ENCODE measurements at regions not wholly inside any gene's neighbourhood (a gene's known extent, or its start where the extent isn't known, plus 50 kb on each side); places are given as distances from the start of the nearest gene placed in this dataset.
"Not testable (repeated sequence)": the region's sequence is repeated elsewhere in the genome, so short reads cannot be mapped to it uniquely, and the experiment has no call there.

DNA sequence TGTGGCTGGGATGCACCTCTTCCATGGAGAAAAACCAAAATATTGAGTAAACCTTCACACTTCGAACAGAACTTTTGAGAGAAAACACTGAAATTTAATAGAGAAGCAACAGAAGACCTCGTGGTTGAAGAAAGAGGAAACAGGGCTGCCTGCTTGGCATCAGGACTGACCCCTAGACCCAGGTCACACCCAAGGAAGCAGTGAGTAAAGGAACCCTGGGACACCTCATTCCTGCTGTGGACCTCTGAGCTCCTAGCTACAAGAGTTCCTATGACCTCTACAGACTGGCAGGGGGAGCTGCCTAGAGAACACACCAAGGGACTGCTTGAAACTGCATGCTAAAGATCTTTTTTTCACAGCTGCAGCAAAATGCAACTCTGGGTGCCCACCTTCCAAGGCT, 67.8 kb downstream of the FASLG start:
- Histone ChIP-seq H2AFZ (replicated peaks) (no peak overlapping the region), H3K9me3 (ENCODE audit: low read depth) (peaks cover 10% of the 10 kb centered on the region), H3F3A (ENCODE audit: low read depth) (no peaks in the 10 kb centered on the region), H3K27me3 (no peaks in the 10 kb centered on the region), H3K79me2 (ENCODE audit: low read depth) (no peaks in the 10 kb centered on the region), H3K9ac (no peak overlapping the region), H3K4me2 (no peak overlapping the region), H4K20me1 (ENCODE audit: low read depth) (no peaks in the 10 kb centered on the region), H3K36me3 (no peaks in the 10 kb centered on the region), H3K27ac (no peak overlapping the region), H3K4me1 (no peaks in the 10 kb centered on the region), H3K4me3 (no peak overlapping the region)
- H3K9me3 Mint-ChIP-seq: peaks cover 9% of the 10 kb centered on the region
- no peaks in the 10 kb centered on the region for H3K36me3 Mint-ChIP-seq
- no peak overlapping the region for H3K27ac Mint-ChIP-seq
- no peaks in the 10 kb centered on the region for H3K4me1 Mint-ChIP-seq
- no peak overlapping the region for H3K4me3 Mint-ChIP-seq
- TF ChIP-seq EZH2phosphoT487 (IDR thresholded peaks at IDR 0.05) (no peak), EZH2 (IDR thresholded peaks at IDR 0.05) (no peak)
- TF ChIP-seq, protein P1, sequence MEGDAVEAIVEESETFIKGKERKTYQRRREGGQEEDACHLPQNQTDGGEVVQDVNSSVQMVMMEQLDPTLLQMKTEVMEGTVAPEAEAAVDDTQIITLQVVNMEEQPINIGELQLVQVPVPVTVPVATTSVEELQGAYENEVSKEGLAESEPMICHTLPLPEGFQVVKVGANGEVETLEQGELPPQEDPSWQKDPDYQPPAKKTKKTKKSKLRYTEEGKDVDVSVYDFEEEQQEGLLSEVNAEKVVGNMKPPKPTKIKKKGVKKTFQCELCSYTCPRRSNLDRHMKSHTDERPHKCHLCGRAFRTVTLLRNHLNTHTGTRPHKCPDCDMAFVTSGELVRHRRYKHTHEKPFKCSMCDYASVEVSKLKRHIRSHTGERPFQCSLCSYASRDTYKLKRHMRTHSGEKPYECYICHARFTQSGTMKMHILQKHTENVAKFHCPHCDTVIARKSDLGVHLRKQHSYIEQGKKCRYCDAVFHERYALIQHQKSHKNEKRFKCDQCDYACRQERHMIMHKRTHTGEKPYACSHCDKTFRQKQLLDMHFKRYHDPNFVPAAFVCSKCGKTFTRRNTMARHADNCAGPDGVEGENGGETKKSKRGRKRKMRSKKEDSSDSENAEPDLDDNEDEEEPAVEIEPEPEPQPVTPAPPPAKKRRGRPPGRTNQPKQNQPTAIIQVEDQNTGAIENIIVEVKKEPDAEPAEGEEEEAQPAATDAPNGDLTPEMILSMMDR (IDR thresholded peaks at IDR 0.05): no peak
- no peaks in the 10 kb centered on the region for H3K27me3 Mint-ChIP-seq (ENCODE audit: insufficient read depth, low read depth)
- DNase-seq (ENCODE audit: low spot score): no peak

DNA sequence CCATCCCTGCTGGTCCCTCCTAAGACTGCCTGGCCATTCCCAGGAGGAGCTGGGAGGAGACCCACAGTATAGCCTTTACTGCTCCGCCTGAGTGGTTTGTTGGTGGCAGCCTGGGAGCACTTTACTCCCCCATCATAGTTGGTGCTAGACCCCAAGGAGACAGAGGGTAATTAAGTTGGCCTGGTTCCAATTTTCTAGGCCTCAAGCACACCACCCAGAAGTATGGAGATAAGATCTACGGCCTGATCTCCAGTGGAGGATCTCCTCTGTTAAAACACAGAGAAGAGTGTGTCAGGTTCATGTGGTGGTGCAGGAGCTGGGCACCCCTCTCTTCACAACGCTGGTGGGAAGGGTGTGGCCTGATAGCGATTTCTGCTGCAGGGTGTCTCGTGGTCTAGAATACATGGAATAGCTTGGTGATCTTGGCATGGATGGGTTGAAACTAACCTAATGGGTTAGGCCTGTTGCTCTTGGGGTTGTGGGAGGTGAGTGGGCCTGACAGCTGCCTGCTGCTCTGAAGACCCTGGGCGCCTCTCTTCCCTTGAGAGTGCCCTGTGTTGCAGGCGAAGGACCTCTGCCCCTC, 68.5 kb downstream of the FASLG start:
- no peaks in the 10 kb centered on the region for H3K79me2 ChIP-seq (ENCODE audit: low read depth)
- H3K27ac ChIP-seq: no peak overlapping the region
- H3K9me3 Mint-ChIP-seq: peaks cover 9% of the 10 kb centered on the region
- H3K27me3 Mint-ChIP-seq (ENCODE audit: insufficient read depth, low read depth): no peaks in the 10 kb centered on the region
- H3K36me3 Mint-ChIP-seq: no peaks in the 10 kb centered on the region
- H3K27me3 ChIP-seq: no peaks in the 10 kb centered on the region
- H3F3A ChIP-seq (ENCODE audit: low read depth): no peaks in the 10 kb centered on the region
- H3K4me2 ChIP-seq: no peak overlapping the region
- peaks cover 10% of the 10 kb centered on the region for H3K9me3 ChIP-seq (ENCODE audit: low read depth)
- H3K9ac ChIP-seq: no peak overlapping the region
- no peak for DNase-seq (ENCODE audit: low spot score)
- H3K27ac Mint-ChIP-seq: no peak overlapping the region
- no peak overlapping the region for H3K4me3 ChIP-seq
- H3K4me1 ChIP-seq: no peaks in the 10 kb centered on the region
- H3K36me3 ChIP-seq: no peaks in the 10 kb centered on the region
- no peaks in the 10 kb centered on the region for H3K4me1 Mint-ChIP-seq
- no peaks in the 10 kb centered on the region for H4K20me1 ChIP-seq (ENCODE audit: low read depth)
- H3K4me3 Mint-ChIP-seq: no peak overlapping the region
- H2AFZ ChIP-seq (replicated peaks): no peak overlapping the region
- TF ChIP-seq EZH2phosphoT487 (IDR thresholded peaks at IDR 0.05) (no peak), EZH2 (IDR thresholded peaks at IDR 0.05) (no peak)
- TF ChIP-seq, protein P1 (IDR thresholded peaks at IDR 0.05): no peak

DNA sequence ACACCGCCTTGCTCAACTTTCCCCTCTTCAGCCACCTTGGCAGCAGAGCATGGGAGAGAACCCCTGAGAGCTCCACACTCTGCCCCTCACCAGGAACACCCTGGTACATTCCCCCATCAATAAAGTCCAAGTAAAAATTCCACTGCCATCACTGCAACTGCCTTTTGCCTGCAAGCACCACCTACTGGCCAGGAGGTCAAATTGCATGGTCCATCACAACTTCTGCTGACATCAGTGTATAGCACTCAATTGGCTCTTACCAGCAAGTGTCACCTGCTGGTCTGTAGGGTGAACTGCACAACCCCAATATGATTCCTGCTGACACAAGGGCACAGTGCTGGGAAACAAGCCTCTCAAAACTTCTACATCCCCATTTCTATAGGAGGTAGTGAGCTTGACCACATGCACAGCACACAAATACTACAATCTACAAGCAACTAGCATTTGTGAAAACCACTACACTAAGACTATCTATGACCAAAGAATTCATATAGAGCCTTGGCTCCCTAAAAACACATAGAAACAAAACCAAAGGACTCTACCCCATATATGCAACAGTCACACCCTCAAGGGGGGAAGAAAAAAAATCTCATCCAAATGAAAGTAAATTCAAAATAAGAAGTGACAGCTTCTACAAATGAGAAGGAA, 69.2 kb downstream of the FASLG start:
- H3K79me2 ChIP-seq (ENCODE audit: low read depth): no peaks in the 10 kb centered on the region
- peaks cover 10% of the 10 kb centered on the region for H3K9me3 ChIP-seq (ENCODE audit: low read depth)
- H4K20me1 ChIP-seq (ENCODE audit: low read depth): no peaks in the 10 kb centered on the region
- no peak overlapping the region for H2AFZ ChIP-seq (replicated peaks)
- no peak overlapping the region for H3K4me2 ChIP-seq
- H3K36me3 ChIP-seq: no peaks in the 10 kb centered on the region
- DNase-seq (ENCODE audit: low spot score): peak; percentile 42
- no peaks in the 10 kb centered on the region for H3K4me1 ChIP-seq
- no peak overlapping the region for H3K4me3 Mint-ChIP-seq
- H3K4me3 ChIP-seq: no peak overlapping the region
- no peak overlapping the region for H3K27ac ChIP-seq
- no peaks in the 10 kb centered on the region for H3K36me3 Mint-ChIP-seq
- TF ChIP-seq, protein P1 (IDR thresholded peaks at IDR 0.05): peak; percentile 61
- TF ChIP-seq EZH2phosphoT487 (IDR thresholded peaks at IDR 0.05) (no peak), EZH2 (IDR thresholded peaks at IDR 0.05) (no peak)
- H3K9me3 Mint-ChIP-seq: peaks cover 9% of the 10 kb centered on the region
- H3K4me1 Mint-ChIP-seq: no peaks in the 10 kb centered on the region
- no peaks in the 10 kb centered on the region for H3K27me3 ChIP-seq
- no peak overlapping the region for H3K27ac Mint-ChIP-seq
- H3F3A ChIP-seq (ENCODE audit: low read depth): no peaks in the 10 kb centered on the region
- H3K27me3 Mint-ChIP-seq (ENCODE audit: insufficient read depth, low read depth): no peaks in the 10 kb centered on the region
- H3K9ac ChIP-seq: no peak overlapping the region

DNA sequence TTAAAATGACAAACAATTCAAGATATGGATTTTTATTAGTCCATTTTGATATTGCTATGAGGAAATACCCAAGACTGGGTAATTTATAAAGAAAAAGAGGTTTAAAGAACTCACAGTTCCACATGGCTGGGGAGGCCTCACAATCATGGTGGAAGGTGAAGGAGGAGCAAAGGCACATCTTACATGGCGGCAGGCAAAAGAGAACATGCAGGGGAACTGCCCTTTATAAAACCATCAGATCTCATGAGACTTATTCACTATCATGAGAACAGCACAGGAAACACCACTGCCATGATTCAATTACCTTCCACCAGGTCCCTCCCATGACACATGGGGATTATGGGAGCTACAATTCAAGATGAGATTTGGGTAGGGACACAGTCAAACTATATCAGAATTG, 69.8 kb downstream of the FASLG start:
- H3K27ac ChIP-seq; H3K4me3 Mint-ChIP-seq; H3K4me3 ChIP-seq; H3K36me3 Mint-ChIP-seq; H3K4me2 ChIP-seq; H4K20me1 ChIP-seq (ENCODE audit: low read depth); H3K4me1 ChIP-seq; H3K36me3 ChIP-seq; H3K27ac Mint-ChIP-seq; H2AFZ ChIP-seq (replicated peaks); H3K4me1 Mint-ChIP-seq; DNase-seq (ENCODE audit: low spot score); H3K9ac ChIP-seq; H3K9me3 Mint-ChIP-seq; H3K27me3 Mint-ChIP-seq (ENCODE audit: insufficient read depth, low read depth); H3K27me3 ChIP-seq; H3F3A ChIP-seq (ENCODE audit: low read depth); H3K79me2 ChIP-seq (ENCODE audit: low read depth); H3K9me3 ChIP-seq (ENCODE audit: low read depth): not testable (repeated sequence)
